ENCODE measurements at regions not wholly inside any gene's neighbourhood (a gene's known extent, or its start where the extent isn't known, plus 50 kb on each side); places are given as distances from the start of the nearest gene placed in this dataset.
"Not testable (repeated sequence)": the region's sequence is repeated elsewhere in the genome, so short reads cannot be mapped to it uniquely, and the experiment has no call there.

DNA sequence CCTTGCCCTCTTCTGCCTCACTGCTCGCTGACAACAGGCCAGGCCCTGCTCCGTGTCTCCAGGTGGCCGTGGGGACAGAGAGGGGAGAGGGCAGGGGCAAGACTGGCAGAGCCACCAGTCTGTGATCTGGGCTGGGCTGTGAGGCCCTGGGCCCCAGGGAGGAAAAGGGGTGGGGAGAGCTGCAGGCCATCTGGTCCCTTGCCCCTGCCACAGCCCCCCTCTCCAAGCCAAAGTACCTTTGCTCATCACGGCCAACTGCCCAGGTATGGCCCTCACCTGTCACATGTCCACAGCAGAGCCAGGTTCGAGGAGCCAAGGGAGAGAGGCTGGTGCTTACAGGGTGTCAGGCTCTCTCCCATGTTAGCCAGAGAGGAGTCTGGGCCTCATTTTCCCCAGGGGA is 91.4 kb upstream of the LHX1 start (continued):
- TF ChIP-seq ZNF624 (tag by site-specific recombination; IDR thresholded peaks at IDR 0.05) (no peak), ZNF473 (tag by site-specific recombination; IDR thresholded peaks at IDR 0.05) (no peak)

DNA sequence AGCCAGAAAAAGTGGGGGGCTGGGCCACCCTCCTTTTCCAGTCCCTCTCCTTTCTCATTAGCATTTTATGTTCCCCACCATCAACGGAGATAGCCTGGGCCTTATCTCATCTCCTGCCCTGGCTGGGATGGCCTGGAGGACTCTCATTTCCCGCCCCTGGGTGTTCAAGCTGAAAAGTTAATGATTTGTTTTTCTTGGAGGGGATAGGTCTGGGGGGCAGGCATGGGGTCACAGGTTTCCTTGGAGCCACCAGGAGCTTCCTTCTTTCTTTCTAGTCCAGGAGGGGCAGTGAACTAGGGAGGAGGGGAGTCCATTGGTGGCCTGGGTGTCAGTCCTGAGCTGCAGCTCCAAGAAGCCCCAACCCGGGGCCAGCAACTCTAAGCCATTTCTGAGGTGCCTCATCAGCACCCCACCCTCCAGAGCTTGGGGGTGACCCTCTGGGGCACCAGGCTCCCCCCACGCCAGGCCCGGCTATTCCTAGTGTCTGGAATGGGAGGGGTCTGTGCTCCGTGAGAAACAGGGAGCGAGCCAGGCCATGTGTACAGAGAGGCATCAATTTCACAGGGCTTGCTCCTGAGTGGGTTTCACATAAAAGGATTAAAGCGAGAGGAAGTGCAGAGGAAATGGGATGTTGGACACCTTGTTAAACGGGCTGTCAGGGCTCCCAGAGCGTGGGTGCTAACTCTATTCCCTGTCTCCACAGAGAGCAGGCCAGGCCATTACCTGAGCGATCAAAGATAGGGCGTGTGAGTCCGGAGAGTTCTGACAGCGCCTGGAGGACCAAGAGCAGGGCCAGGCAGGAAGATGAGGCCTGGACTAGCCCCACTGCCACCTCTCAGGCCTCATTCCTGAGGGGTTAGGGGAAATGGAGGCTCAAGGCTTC is 90.6 kb upstream of the LHX1 start:
- CTCF ChIA-PET, result interaction anchor here (0.7 to 1.1 kb wide), 2 partner anchors 21 to 201 kb away, joined by 3 read pairs; no protein-coding TSS in a partner anchor
- TF ChIP-seq ZNF626 (tag by site-specific recombination; IDR thresholded peaks at IDR 0.05) (no peak), ZBTB21 (tag by site-specific recombination; IDR thresholded peaks at IDR 0.05) (no peak), ZNF549 (tag by site-specific recombination; IDR thresholded peaks at IDR 0.05) (no peak), ZNF843 (tag by site-specific recombination; IDR thresholded peaks at IDR 0.05) (no peak), ZFP69B (tag by site-specific recombination; IDR thresholded peaks at IDR 0.05) (no peak), ZNF677 (tag by site-specific recombination; IDR thresholded peaks at IDR 0.05) (no peak), ZNF394 (tag by site-specific recombination; IDR thresholded peaks at IDR 0.05; ENCODE audit: borderline replicate concordance) (no peak), ZBTB1 (tag by site-specific recombination; IDR thresholded peaks at IDR 0.05) (no peak), ZNF350 (tag by site-specific recombination; IDR thresholded peaks at IDR 0.05) (no peak), ZNF48 (tag by site-specific recombination; IDR thresholded peaks at IDR 0.05) (no peak), ZNF132 (tag by site-specific recombination; IDR thresholded peaks at IDR 0.05; ENCODE audit: borderline replicate concordance) (no peak), ZFP37 (tag by site-specific recombination; IDR thresholded peaks at IDR 0.05) (no peak)
- TF ChIP-seq, protein P1, sequence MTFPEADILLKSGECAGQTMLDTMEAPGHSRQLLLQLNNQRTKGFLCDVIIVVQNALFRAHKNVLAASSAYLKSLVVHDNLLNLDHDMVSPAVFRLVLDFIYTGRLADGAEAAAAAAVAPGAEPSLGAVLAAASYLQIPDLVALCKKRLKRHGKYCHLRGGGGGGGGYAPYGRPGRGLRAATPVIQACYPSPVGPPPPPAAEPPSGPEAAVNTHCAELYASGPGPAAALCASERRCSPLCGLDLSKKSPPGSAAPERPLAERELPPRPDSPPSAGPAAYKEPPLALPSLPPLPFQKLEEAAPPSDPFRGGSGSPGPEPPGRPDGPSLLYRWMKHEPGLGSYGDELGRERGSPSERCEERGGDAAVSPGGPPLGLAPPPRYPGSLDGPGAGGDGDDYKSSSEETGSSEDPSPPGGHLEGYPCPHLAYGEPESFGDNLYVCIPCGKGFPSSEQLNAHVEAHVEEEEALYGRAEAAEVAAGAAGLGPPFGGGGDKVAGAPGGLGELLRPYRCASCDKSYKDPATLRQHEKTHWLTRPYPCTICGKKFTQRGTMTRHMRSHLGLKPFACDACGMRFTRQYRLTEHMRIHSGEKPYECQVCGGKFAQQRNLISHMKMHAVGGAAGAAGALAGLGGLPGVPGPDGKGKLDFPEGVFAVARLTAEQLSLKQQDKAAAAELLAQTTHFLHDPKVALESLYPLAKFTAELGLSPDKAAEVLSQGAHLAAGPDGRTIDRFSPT (tag by site-specific recombination; IDR thresholded peaks at IDR 0.05), result no peak
- no peaks in the 10 kb centered on the region for H3K36me3 ChIP-seq (ENCODE audit: control insufficient read depth in 2 of 2, insufficient read depth in 1 of 2, low read length in 2 of 2)
- POLR2A ChIA-PET, result interaction anchor here (0.6 kb wide), 1 partner anchor 94 kb away, joined by 3 read pairs; no protein-coding TSS in a partner anchor
- H3K4me1 ChIP-seq (ENCODE audit: control insufficient read depth, insufficient read depth, low read length), result peaks cover 5% of the 10 kb centered on the region; the same call in 1 of the 2 replicates
- H3K4me3 ChIP-seq (ENCODE audit: low read depth, low read length), result no peak overlapping the region
- no peak overlapping the region for H3K27ac ChIP-seq (ENCODE audit: extremely low read depth, low read depth, low read length)
- H3K9me3 ChIP-seq (ENCODE audit: control insufficient read depth, insufficient read depth, low read depth, low read length), result no peaks in the 10 kb centered on the region

DNA sequence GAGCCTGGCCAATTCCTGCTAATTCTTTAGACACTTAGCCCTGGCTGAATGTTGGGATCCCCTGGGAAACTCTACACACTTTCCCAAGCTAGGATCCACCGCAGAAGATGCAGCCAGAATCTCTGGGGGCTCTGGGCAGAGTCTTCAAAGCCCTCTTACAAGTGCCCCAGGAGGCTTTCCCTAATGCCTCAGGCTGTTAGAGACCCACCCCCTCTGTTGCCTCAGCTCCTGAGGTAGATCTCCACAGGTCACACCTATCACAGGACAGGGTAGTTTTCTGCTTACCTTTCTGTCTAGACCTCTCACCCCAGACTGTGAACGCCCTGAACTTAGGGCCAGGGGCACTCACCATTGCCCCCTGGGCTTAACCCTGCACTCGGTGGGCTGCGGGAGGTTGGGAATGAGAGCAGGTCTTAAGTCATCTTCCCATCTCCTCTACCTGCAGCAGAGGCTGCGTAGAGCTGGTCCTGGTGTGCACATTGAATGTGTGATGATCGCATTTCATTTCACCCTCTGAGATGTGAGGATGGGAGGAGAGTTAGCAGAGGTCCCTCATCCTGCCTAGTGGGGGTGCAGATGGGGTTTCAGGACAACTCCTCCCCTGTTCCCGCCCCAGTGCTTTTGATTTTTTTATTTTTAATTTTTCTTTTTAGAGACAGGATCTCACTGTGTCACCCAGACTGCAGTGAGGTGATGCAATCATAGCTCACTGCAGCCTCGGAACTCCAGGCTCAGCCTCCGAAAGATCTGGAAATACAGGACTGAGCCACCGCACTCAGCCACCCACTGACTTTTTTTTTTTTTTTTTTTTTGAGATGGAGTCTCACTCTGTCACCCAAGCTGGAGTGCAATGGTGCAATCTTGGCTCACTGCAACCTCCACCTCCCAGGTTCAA is 89.0 kb upstream of the LHX1 start:
- ChIA-PET POLR2A (interaction anchor here (0.7 kb wide), 2 partner anchors 72 to 125 kb away, joined by 4 to 6 read pairs; no protein-coding TSS in a partner anchor), CTCF (interaction anchor here (0.6 to 1.1 kb wide), 4 partner anchors 20 to 168 kb away, joined by 3 read pairs; no protein-coding TSS in a partner anchor)
- Histone ChIP-seq H3K36me3 (ENCODE audit: control insufficient read depth in 2 of 2, insufficient read depth in 1 of 2, low read length in 2 of 2) (no peaks in the 10 kb centered on the region), H3K9me3 (ENCODE audit: control insufficient read depth, insufficient read depth, low read depth, low read length) (no peaks in the 10 kb centered on the region), H3K4me3 (ENCODE audit: low read depth, low read length) (no peak overlapping the region), H3K4me1 (ENCODE audit: control insufficient read depth, insufficient read depth, low read length) (peaks cover 5% of the 10 kb centered on the region; the same call in 1 of the 2 replicates), H3K27ac (ENCODE audit: extremely low read depth, low read depth, low read length) (no peak overlapping the region)
- TF ChIP-seq GLIS2 (tag by site-specific recombination; IDR thresholded peaks at IDR 0.05) (no peak), ZNF223 (tag by site-specific recombination; IDR thresholded peaks at IDR 0.05) (no peak), ZNF48 (tag by site-specific recombination; IDR thresholded peaks at IDR 0.05) (no peak), ZNF324 (tag by site-specific recombination; IDR thresholded peaks at IDR 0.05) (no peak), ZNF623 (tag by site-specific recombination; IDR thresholded peaks at IDR 0.05) (no peak), PRDM1 (tag by site-specific recombination; IDR thresholded peaks at IDR 0.05) (no peak), ZFHX2 (tag by site-specific recombination; conservative IDR thresholded peaks at IDR 0.05) (peak; percentile 50), EGR2 (tag by site-specific recombination; IDR thresholded peaks at IDR 0.05; ENCODE audit: low read depth) (peak; percentile 51; the same call in 1 of the 2 replicates)
- TF ChIP-seq, protein P2, sequence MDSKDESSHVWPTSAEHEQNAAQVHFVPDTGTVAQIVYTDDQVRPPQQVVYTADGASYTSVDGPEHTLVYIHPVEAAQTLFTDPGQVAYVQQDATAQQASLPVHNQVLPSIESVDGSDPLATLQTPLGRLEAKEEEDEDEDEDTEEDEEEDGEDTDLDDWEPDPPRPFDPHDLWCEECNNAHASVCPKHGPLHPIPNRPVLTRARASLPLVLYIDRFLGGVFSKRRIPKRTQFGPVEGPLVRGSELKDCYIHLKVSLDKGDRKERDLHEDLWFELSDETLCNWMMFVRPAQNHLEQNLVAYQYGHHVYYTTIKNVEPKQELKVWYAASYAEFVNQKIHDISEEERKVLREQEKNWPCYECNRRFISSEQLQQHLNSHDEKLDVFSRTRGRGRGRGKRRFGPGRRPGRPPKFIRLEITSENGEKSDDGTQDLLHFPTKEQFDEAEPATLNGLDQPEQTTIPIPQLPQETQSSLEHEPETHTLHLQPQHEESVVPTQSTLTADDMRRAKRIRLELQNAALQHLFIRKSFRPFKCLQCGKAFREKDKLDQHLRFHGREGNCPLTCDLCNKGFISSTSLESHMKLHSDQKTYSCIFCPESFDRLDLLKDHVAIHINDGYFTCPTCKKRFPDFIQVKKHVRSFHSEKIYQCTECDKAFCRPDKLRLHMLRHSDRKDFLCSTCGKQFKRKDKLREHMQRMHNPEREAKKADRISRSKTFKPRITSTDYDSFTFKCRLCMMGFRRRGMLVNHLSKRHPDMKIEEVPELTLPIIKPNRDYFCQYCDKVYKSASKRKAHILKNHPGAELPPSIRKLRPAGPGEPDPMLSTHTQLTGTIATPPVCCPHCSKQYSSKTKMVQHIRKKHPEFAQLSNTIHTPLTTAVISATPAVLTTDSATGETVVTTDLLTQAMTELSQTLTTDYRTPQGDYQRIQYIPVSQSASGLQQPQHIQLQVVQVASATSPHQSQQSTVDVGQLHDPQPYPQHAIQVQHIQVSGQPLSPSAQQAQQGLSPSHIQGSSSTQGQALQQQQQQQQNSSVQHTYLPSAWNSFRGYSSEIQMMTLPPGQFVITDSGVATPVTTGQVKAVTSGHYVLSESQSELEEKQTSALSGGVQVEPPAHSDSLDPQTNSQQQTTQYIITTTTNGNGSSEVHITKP (tag by site-specific recombination; IDR thresholded peaks at IDR 0.05), result peak; percentile 43; the same call in 1 of the 2 replicates

DNA sequence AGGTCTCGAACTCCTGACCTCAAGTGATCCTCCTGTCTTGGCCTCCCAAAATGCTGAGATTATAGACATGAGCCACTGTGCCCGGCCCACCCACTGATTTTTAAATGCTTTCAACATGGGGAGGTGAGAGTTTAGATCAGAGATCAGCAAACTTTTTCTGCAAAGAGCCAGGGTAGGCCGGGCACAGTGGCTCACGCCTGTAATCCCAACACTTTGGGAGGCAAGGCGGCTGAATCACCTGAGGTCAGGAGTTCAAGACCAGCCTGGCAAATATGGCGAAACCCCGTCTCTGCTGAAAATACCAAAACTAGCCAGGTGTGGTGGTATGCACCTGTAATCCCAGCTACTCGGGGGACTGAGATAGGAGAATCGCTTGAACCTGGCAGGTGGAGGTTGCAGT is 88.3 kb upstream of the LHX1 start:
- not testable (repeated sequence) for H3K9me3 ChIP-seq (ENCODE audit: control insufficient read depth, insufficient read depth, low read depth, low read length); H3K4me3 ChIP-seq (ENCODE audit: low read depth, low read length); H3K4me1 ChIP-seq (ENCODE audit: control insufficient read depth, insufficient read depth, low read length); H3K27ac ChIP-seq (ENCODE audit: extremely low read depth, low read depth, low read length); H3K36me3 ChIP-seq (ENCODE audit: control insufficient read depth in 2 of 2, insufficient read depth in 1 of 2, low read length in 2 of 2)
- CTCF ChIA-PET, result interaction anchor here (0.6 to 1.0 kb wide), 3 partner anchors 24 to 168 kb away, joined by 3 read pairs; no protein-coding TSS in a partner anchor
- POLR2A ChIA-PET, result interaction anchor here (0.7 to 2.6 kb wide), 2 partner anchors 71 to 88 kb away, joined by 4 to 12 read pairs; partner anchors contain the start of gene LHX1

All from HEK293 (cell line).